ENCODE measurements at regions not wholly inside any gene's neighbourhood (a gene's known extent, or its start where the extent isn't known, plus 50 kb on each side); places are given as distances from the start of the nearest gene placed in this dataset.

DNA sequence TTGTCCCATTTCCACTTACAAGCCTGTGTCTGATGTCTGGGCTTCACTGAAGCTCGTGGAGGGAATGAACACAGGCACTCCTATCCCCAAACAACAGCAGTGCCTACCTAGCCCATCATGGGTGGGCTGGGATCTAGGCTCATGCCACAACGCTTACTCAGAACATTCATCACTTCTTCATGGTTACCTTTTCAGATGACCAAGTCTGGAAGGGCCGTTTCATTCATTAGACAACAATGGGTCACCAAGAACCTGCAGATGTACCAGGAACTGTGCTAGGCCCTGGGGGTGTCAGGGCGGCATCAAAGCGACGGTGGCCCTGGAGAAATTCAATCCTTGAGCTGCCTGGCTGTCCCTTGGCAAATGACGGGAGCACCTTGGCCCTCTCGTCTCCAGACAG, 64.9 kb upstream of the FZD10 start:
- TF ChIP-seq CTCF (IDR thresholded peaks at IDR 0.05): no peak
- no peak for DNase-seq
- H3K27ac Mint-ChIP-seq: no peak overlapping the region
- H3K4me3 Mint-ChIP-seq: no peak overlapping the region
- H3K36me3 Mint-ChIP-seq (ENCODE audit: low read depth): no peaks in the 10 kb centered on the region
- H3K27me3 Mint-ChIP-seq (ENCODE audit: low read depth, poor library complexity): peaks cover 9% of the 10 kb centered on the region
- H3K9me3 Mint-ChIP-seq: peaks cover 4% of the 10 kb centered on the region
- peaks cover 56% of the 10 kb centered on the region for H3K4me1 Mint-ChIP-seq

DNA sequence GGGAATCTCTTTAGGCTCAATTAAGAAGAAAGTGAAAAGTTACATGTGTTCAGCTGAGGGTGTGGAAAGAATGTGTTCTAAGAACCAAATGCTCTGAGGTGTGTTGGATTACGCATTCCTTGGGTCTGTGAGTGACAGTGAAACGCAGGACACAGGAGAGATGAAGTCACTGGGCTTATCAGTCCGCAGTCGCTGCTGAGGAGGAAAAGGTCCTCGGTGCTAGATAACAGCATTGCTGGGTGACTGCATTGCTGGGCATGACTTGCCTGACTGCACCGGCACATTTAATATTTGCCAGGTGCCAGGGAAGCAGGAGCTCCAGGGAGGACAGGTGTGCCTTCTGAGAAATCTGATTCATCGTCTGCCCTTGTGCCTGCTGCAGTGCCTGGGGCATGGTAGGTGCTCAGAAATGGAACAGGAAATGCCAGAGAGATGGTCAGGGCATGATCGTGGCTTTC, 64.4 kb upstream of the FZD10 start:
- Mint-ChIP-seq H3K4me1 (peaks cover 59% of the 10 kb centered on the region), H3K36me3 (ENCODE audit: low read depth) (no peaks in the 10 kb centered on the region), H3K4me3 (no peak overlapping the region), H3K27ac (no peak overlapping the region), H3K9me3 (peaks cover 4% of the 10 kb centered on the region), H3K27me3 (ENCODE audit: low read depth, poor library complexity) (peaks cover 8% of the 10 kb centered on the region)
- no peak for DNase-seq
- TF ChIP-seq CTCF (IDR thresholded peaks at IDR 0.05): no peak

- H3K9me3 Mint-ChIP-seq: peaks cover 4% of the 10 kb centered on the region
- H3K4me3 Mint-ChIP-seq: no peak overlapping the region
- H3K27ac Mint-ChIP-seq: no peak overlapping the region
These were observed 63.8 kb upstream of the FZD10 start for GRCh38 chr12:130098301-130099005.

DNA sequence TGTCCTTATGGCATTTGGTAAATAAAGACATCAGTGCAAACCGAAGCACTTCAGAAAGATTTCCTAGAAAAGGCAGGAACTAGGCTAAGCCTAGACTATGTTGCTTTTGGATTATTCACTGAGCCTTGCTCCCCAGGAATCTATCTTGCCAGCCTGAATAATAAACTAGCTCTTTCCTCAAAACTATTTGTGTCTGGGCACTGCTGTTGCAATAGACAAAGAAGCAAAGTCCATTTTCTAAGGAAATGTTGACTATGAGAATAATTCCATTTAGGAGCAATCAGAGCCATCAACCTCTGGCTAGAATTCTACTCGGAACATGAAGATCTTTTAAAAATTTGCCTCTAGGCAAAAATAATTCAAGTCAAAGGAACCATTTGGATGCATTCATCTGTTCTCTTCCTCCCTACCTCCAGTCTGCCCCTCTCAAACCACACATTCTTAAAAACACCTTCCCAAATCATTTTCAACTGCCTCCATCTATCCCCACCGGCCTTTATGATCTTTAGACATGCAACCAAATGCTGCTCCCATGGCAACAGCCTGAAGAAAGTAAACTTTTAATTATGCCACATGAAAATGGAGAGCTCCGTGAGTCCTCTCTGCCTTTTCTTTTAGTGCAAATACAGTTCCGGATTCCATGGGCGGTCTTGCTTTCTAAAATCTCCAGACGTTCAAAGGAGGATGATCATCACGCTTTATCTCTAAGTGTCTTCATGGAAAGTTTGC, 61.5 kb upstream of the FZD10 start:
- Mint-ChIP-seq H3K4me3 (no peak overlapping the region), H3K27me3 (ENCODE audit: low read depth, poor library complexity) (peaks cover 3% of the 10 kb centered on the region), H3K36me3 (ENCODE audit: low read depth) (no peaks in the 10 kb centered on the region), H3K9me3 (peaks cover 4% of the 10 kb centered on the region), H3K27ac (no peak overlapping the region), H3K4me1 (peaks cover 71% of the 10 kb centered on the region)
- TF ChIP-seq CTCF (IDR thresholded peaks at IDR 0.05): no peak
- no peak for DNase-seq

More at GRCh38 chr12:130098301-130099005, 63.8 kb upstream of the FZD10 start:
- Mint-ChIP-seq H3K27me3 (ENCODE audit: low read depth, poor library complexity) (peaks cover 3% of the 10 kb centered on the region), H3K36me3 (ENCODE audit: low read depth) (no peaks in the 10 kb centered on the region), H3K4me1 (peaks cover 58% of the 10 kb centered on the region)
- no peak for DNase-seq
- TF ChIP-seq CTCF (IDR thresholded peaks at IDR 0.05): no peak

- Mint-ChIP-seq H3K27me3 (ENCODE audit: low read depth, poor library complexity) (peaks cover 3% of the 10 kb centered on the region), H3K36me3 (ENCODE audit: low read depth) (no peaks in the 10 kb centered on the region), H3K4me1 (peaks cover 71% of the 10 kb centered on the region), H3K27ac (no peak overlapping the region), H3K9me3 (peaks cover 4% of the 10 kb centered on the region), H3K4me3 (no peak overlapping the region)
- no peak for TF ChIP-seq CTCF (IDR thresholded peaks at IDR 0.05)
- no peak for DNase-seq
These were observed 60.9 kb upstream of the FZD10 start for GRCh38 chr12:130101370-130101769.

Data from nephron progenitor cell (in vitro differentiated cells).